Bronchial epithelial cell (primary cell): ENCODE measurements at regions not wholly inside any gene's neighbourhood (a gene's known extent, or its start where the extent isn't known, plus 50 kb on each side); places are given as distances from the start of the nearest gene placed in this dataset.

Experiments
- DNase-seq: peaks from one replicate; pipeline ENCODE4 v3.0.0-alpha.2; 2010; ENCODE audit warnings: low read depth
- FAIRE-seq: peaks from 2 replicates; lab custom pipeline; 2011; peaks lifted over from hg19 to GRCh38; lab: Jason Lieb, UNC
- H3K27me3 ChIP-seq: 2 replicates; pipeline ENCODE4 v1.5.1; 2011; ENCODE audit warnings: low read length; ENCODE audit not compliant: control insufficient read depth, insufficient read depth
- H3K36me3 ChIP-seq: 2 replicates; pipeline ENCODE4 v1.5.1; 2011; ENCODE audit warnings: low read length; ENCODE audit not compliant: control insufficient read depth, insufficient read depth
- H3K4me3 ChIP-seq: 2 replicates; pipeline ENCODE4 v1.5.1; 2011; ENCODE audit warnings: mild to moderate bottlenecking, low read depth, low read length, control low read depth
- TF ChIP-seq, protein P1 (sequence below): IDR thresholded peaks from 2 replicates; pipeline ENCODE4 v1.5.1; 2011; ENCODE audit warnings: mild to moderate bottlenecking, moderate library complexity, low read length, control low read depth, inconsistent platforms; ENCODE audit not compliant: insufficient read depth, severe bottlenecking

DNA sequence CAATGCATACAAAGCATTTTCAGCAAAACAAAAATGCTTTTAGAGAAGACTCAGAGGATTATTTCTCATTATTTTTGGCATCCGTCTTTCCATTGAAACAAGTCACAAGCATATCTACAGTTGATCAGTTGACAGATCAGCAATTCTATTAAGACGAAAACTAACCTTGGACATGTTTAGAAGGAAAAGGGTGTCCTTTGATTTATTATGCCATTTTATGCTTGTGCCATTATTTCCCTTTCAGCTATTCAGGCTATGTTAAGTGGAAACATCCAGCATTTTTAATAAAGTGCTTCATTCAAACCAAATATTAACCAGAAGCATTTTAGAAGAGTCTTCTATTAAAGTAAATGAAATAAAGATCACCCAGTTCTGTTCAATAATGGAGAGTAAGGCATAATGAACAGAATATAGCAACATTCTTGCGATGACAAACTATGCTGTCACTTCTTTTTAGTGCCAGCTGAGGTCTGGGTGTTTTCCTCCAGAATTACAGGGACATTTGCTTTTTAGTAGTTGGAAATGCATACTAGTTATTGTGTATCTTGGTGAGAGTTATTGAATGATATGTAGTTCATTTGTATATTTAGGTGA lies 481.4 kb downstream of the PLA2G4A start:
- no peak overlapping the region for H3K4me3 ChIP-seq
- FAIRE-seq (no peak), DNase-seq (no peak)
- no peaks in the 10 kb centered on the region for H3K36me3 ChIP-seq
- TF ChIP-seq, protein P1, sequence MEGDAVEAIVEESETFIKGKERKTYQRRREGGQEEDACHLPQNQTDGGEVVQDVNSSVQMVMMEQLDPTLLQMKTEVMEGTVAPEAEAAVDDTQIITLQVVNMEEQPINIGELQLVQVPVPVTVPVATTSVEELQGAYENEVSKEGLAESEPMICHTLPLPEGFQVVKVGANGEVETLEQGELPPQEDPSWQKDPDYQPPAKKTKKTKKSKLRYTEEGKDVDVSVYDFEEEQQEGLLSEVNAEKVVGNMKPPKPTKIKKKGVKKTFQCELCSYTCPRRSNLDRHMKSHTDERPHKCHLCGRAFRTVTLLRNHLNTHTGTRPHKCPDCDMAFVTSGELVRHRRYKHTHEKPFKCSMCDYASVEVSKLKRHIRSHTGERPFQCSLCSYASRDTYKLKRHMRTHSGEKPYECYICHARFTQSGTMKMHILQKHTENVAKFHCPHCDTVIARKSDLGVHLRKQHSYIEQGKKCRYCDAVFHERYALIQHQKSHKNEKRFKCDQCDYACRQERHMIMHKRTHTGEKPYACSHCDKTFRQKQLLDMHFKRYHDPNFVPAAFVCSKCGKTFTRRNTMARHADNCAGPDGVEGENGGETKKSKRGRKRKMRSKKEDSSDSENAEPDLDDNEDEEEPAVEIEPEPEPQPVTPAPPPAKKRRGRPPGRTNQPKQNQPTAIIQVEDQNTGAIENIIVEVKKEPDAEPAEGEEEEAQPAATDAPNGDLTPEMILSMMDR = no peak
- no peaks in the 10 kb centered on the region for H3K27me3 ChIP-seq

GRCh38 chr1:187313115-187313514 lies 484.4 kb downstream of the PLA2G4A start:
- no peaks in the 10 kb centered on the region for H3K36me3 ChIP-seq
- TF ChIP-seq, protein P1 = no peak
- no peak for DNase-seq
- no peak for FAIRE-seq
- H3K27me3 ChIP-seq = no peaks in the 10 kb centered on the region
- no peak overlapping the region for H3K4me3 ChIP-seq

DNA sequence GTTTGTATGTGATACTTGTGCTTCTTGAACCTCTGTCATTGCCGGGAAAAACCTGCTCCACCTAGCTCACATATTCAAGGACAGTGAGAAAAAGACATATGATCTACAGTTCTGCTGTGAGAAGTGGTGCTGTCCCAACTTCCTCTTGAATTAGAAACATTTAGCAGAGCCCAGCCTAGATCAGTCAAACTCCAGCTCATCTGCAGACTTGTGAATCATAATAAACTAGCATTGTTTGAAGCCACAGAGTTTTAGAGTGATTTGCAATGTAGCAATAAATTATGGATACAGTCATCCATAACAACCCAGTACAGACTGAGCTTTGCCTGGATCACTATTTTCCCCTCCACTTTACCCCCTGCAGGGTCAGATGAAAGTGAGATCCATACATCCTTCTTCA lies 497.8 kb downstream of the PLA2G4A start:
- DNase-seq (no peak), FAIRE-seq (no peak)
- Histone ChIP-seq H3K36me3 (no peaks in the 10 kb centered on the region), H3K4me3 (no peak overlapping the region), H3K27me3 (no peaks in the 10 kb centered on the region)
- TF ChIP-seq, protein P1 = no peak

GRCh38 chr1:187336441-187337168 lies 507.9 kb downstream of the PLA2G4A start:
- H3K27me3 ChIP-seq = no peaks in the 10 kb centered on the region
- H3K36me3 ChIP-seq = no peaks in the 10 kb centered on the region
- no peak overlapping the region for H3K4me3 ChIP-seq
- TF ChIP-seq, protein P1 = no peak
- no peak for DNase-seq
- no peak for FAIRE-seq

DNA sequence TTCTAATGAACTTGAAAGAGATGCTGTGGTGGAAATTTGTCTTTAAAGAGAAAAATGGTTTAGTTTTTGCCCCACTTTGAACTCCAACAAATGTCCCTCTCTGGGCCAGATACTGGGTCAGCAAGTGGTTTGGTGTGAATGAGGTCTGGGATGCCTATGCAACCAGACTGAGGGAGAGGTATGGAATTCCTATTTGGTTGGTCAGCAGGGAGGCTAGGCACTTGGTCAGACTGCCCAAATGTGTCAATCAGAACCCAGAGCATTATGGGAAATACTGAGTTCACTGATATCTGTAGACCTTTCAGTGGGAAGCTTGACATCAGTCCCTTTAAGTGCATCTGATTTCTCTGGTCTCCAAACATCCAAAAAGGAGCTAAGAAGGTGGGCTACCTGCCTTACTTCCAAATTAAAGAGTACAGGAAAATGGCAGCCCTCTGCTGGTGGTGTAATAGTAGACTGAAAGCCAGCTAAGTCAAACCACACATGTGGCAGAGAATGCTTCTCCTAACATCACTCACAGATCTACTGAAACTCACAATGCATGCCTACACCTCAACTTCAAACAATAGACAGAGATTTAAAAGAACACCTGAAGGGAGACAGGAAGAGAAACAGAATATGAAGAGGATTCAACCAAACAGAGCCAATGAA lies 510.1 kb downstream of the PLA2G4A start:
- DNase-seq = no peak
- Histone ChIP-seq H3K36me3 (no peaks in the 10 kb centered on the region), H3K4me3 (no peak overlapping the region), H3K27me3 (no peaks in the 10 kb centered on the region)
- no peak for FAIRE-seq
- TF ChIP-seq, protein P1 = no peak
